NOMO-1 treated with dmso at 0.1 percent for 144 hours (cell line): ENCODE measurements at regions not wholly inside any gene's neighbourhood (a gene's known extent, or its start where the extent isn't known, plus 50 kb on each side); places are given as distances from the start of the nearest gene placed in this dataset.

Source experiments
- DNase-seq: peaks from one replicate; lab custom pipeline; 2025; ENCODE audit not compliant: unreplicated experiment; lab: John Stamatoyannopoulos, UW

- DNase-seq = no peak
These were observed 118.6 kb upstream of the CELF4 start for GRCh38 chr18:37684183-37684582.

- DNase-seq = no peak
These were observed 115.3 kb upstream of the CELF4 start for GRCh38 chr18:37680911-37681310.

GRCh38 chr18:37676276-37676675 is 110.7 kb upstream of the CELF4 start:
- no peak for DNase-seq

GRCh38 chr18:37675699-37676098 is 110.1 kb upstream of the CELF4 start:
- no peak for DNase-seq

- no peak for DNase-seq
These were observed 109.0 kb upstream of the CELF4 start for GRCh38 chr18:37674570-37674969.

GRCh38 chr18:37673671-37674070 is 108.1 kb upstream of the CELF4 start:
- no peak for DNase-seq

GRCh38 chr18:37672932-37673595 is 107.5 kb upstream of the CELF4 start:
- no peak for DNase-seq

- DNase-seq = no peak
These were observed 106.4 kb upstream of the CELF4 start for GRCh38 chr18:37672001-37672400.

GRCh38 chr18:37671530-37671929 is 105.9 kb upstream of the CELF4 start:
- no peak for DNase-seq

GRCh38 chr18:37671119-37671518 is 105.5 kb upstream of the CELF4 start:
- no peak for DNase-seq

- DNase-seq = no peak
These were observed 104.5 kb upstream of the CELF4 start for GRCh38 chr18:37669991-37670534.

GRCh38 chr18:37668971-37669747 is 103.6 kb upstream of the CELF4 start:
- DNase-seq = no peak

- DNase-seq = no peak
These were observed 102.2 kb upstream of the CELF4 start for GRCh38 chr18:37667836-37668235.

- DNase-seq = no peak
These were observed 101.4 kb upstream of the CELF4 start for GRCh38 chr18:37666991-37667390.

- DNase-seq = no peak
These were observed 100.9 kb upstream of the CELF4 start for GRCh38 chr18:37666451-37666850.

- no peak for DNase-seq
These were observed 99.7 kb upstream of the CELF4 start for GRCh38 chr18:37665346-37665745.

GRCh38 chr18:37663446-37663845 is 97.8 kb upstream of the CELF4 start:
- no peak for DNase-seq

GRCh38 chr18:37662546-37663339 is 97.1 kb upstream of the CELF4 start:
- no peak for DNase-seq

- DNase-seq = no peak
These were observed 96.5 kb upstream of the CELF4 start for GRCh38 chr18:37662099-37662498.

- DNase-seq = no peak
These were observed 95.9 kb upstream of the CELF4 start for GRCh38 chr18:37661478-37661877.

GRCh38 chr18:37661061-37661460 is 95.5 kb upstream of the CELF4 start:
- no peak for DNase-seq

GRCh38 chr18:37660658-37661057 is 95.1 kb upstream of the CELF4 start:
- no peak for DNase-seq
